Thyroid gland (tissue), 4 donors: ENCODE measurements at regions not wholly inside any gene's neighbourhood (a gene's known extent, or its start where the extent isn't known, plus 50 kb on each side); places are given as distances from the start of the nearest gene placed in this dataset.
"Not testable (repeated sequence)": the region's sequence is repeated elsewhere in the genome, so short reads cannot be mapped to it uniquely, and the experiment has no call there.

Experiments used
- DNase-seq, 2 donors: peaks; one replicate each; pipeline ENCODE4 v3.0.0-alpha.2; 2019
- H3K27ac ChIP-seq, 3 donors: fragments of 200-600 bp; sonication (generic); 1 replicate in 2 of 3; 2 replicates in 1 of 3; pipeline ENCODE4 v1.5.1; 2016 to 2019; ENCODE audit warnings: mild to moderate bottlenecking in 1 of 3, moderate library complexity in 1 of 3
- H3K27me3 ChIP-seq: fragments of 200-600 bp; sonication (generic); one replicate; pipeline ENCODE4 v1.5.1; 2019
- H3K36me3 ChIP-seq, 2 donors: fragments of 200-600 bp; sonication (generic); one replicate each; pipeline ENCODE4 v1.5.1; 2016 to 2019
- H3K4me1 ChIP-seq, 2 donors: fragments of 200-600 bp; sonication (generic); one replicate each; pipeline ENCODE4 v1.5.1; 2017 to 2019
- H3K4me3 ChIP-seq, 3 donors: fragments of 200-600 bp; sonication (generic); replicated peaks in 1 of 3; 1 replicate in 2 of 3; 2 replicates in 1 of 3; pipeline ENCODE4 v1.5.1; 2016; ENCODE audit warnings: mild to moderate bottlenecking in 1 of 3
- H3K9me3 ChIP-seq: fragments of 200-600 bp; sonication (generic); one replicate; pipeline ENCODE4 v1.5.1; 2017
- POLR2A ChIP-seq, 2 donors: fragments of 450-650 bp; IDR thresholded peaks; one replicate each; pipeline ENCODE4 v1.6.1; 2017; ENCODE audit warnings: antibody characterized with exemption in 2 of 2, mild to moderate bottlenecking in 2 of 2, moderate library complexity in 1 of 2
- WGBS, 2 donors: methylation state at CpG; one replicate each; pipeline ENCODE4 v1.1.5; 2017; 5-methylcytosine and 5-hydroxymethylcytosine counted together
- intact Hi-C: fragments of 100-400 bp; cut with DNase I; formaldehyde crosslinking; loops from one replicate; pipeline ENCODE4 v1.15.1; 2023
- TF ChIP-seq, protein P1 (sequence below), 6 experiments: fragments of 200-600 bp in 3 of 6; fragments of 450-650 bp in 3 of 6; sonication (generic) in 3 of 6; IDR thresholded peaks; one replicate each; pipeline ENCODE4 v1.5.1; 2016 to 2019; ENCODE audit warnings: antibody characterized with exemption in 6 of 6, mild to moderate bottlenecking in 2 of 6, inconsistent platforms in 1 of 6, moderate library complexity in 1 of 6

DNA sequence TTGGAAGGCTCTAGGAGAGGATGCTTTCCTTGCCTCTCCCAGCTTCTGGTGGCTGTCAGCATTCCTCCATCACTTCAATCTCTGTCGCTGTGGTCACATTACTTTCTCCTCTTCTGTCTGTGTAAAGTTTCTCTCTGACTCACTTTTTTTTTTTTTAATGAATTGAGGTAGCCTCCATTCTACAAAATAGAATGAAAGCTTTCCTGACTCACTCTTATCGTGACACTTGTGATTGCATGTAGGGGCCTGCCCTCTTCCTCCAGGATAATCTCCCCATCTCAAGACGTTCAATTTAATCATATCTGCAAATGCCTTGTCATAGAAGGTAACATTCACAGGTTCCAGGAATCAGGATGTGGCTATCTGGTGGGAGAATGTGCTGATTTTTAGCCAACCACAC is 153.5 kb upstream of the HMGA2 start:
- WGBS, 2 donors: 84 to 86% methylated on average over 3 of the region's 3 CpGs

DNA sequence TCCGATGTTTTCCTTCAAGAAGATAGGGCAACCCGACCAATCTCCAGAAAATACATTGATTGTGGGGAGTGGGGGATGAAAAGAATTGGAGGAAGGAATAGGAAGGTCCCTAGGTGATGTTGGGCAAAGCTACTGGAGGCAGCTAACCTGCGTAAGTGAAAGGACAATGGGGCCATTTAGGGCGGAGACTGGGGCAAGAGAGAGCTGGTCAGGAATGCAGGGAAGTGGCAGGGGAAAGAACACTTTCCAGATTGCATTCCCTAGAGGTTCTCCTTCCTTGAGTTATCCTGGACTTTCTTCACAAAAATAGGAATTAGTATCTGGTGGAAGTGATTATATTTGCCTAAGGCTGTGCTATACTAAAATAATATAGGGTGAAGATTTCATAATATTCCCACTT is 151.8 kb upstream of the HMGA2 start:
- TF ChIP-seq POLR2A (IDR thresholded peaks at IDR 0.05): no peak
- TF ChIP-seq, protein P1, sequence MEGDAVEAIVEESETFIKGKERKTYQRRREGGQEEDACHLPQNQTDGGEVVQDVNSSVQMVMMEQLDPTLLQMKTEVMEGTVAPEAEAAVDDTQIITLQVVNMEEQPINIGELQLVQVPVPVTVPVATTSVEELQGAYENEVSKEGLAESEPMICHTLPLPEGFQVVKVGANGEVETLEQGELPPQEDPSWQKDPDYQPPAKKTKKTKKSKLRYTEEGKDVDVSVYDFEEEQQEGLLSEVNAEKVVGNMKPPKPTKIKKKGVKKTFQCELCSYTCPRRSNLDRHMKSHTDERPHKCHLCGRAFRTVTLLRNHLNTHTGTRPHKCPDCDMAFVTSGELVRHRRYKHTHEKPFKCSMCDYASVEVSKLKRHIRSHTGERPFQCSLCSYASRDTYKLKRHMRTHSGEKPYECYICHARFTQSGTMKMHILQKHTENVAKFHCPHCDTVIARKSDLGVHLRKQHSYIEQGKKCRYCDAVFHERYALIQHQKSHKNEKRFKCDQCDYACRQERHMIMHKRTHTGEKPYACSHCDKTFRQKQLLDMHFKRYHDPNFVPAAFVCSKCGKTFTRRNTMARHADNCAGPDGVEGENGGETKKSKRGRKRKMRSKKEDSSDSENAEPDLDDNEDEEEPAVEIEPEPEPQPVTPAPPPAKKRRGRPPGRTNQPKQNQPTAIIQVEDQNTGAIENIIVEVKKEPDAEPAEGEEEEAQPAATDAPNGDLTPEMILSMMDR (IDR thresholded peaks at IDR 0.05): no peak
- Histone ChIP-seq H3K9me3 (no peaks in the 10 kb centered on the region), H3K36me3 (no peaks in the 10 kb centered on the region), H3K27ac (no peak overlapping the region), H3K27me3 (no peaks in the 10 kb centered on the region), H3K4me3 (no peak overlapping the region), H3K4me1 (peaks cover 4 to 7% of the 10 kb centered on the region in 2 donors)
- DNase-seq: no peak
- 91 to 95% methylated on average over 4 of the region's 4 CpGs for WGBS, 2 donors
- intact Hi-C loops: no loop called here

More for the DNA sequence above, 153.5 kb upstream of the HMGA2 start:
- Histone ChIP-seq H3K9me3 (no peaks in the 10 kb centered on the region), H3K4me3 (no peak overlapping the region), H3K36me3 (no peaks in the 10 kb centered on the region), H3K4me1 (peaks cover 4 to 7% of the 10 kb centered on the region in 2 donors), H3K27me3 (no peaks in the 10 kb centered on the region), H3K27ac (no peak overlapping the region)
- TF ChIP-seq, protein P1 (IDR thresholded peaks at IDR 0.05): no peak
- no peak for TF ChIP-seq POLR2A (IDR thresholded peaks at IDR 0.05)
- intact Hi-C loops: no loop called here
- DNase-seq: no peak

DNA sequence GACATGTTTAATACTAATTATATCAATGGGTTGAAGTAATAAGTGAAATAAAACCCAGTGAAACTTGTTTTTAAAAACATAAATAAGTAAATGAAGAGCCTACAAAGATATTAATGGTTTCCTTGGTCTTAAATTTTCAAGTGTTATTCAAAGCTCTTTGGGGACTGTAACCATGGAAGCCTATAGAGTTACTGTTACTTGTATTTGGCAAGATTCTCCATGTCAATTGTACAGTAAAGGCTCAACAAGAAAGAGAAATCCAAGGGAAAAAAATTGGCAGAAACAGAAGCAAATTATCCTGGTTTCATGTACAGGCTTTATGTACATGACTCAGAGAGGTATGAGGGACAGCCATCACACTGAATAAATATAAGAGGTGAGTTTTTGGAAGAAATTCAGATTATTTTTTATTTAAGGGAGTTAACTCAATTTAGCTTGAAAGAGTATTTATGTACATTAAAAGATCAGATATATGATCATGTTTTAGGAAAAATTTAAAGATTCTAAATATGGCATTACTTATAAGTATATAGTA is 151.1 kb upstream of the HMGA2 start:
- DNase-seq: no peak
- TF ChIP-seq, protein P1 (IDR thresholded peaks at IDR 0.05): no peak
- no peak for TF ChIP-seq POLR2A (IDR thresholded peaks at IDR 0.05)
- intact Hi-C loops: no loop called here
- H3K27me3 ChIP-seq: no peaks in the 10 kb centered on the region
- peaks cover 4 to 7% of the 10 kb centered on the region in 2 donors for H3K4me1 ChIP-seq
- no peak overlapping the region for H3K27ac ChIP-seq
- H3K4me3 ChIP-seq: no peak overlapping the region
- H3K9me3 ChIP-seq: no peaks in the 10 kb centered on the region
- H3K36me3 ChIP-seq: no peaks in the 10 kb centered on the region

DNA sequence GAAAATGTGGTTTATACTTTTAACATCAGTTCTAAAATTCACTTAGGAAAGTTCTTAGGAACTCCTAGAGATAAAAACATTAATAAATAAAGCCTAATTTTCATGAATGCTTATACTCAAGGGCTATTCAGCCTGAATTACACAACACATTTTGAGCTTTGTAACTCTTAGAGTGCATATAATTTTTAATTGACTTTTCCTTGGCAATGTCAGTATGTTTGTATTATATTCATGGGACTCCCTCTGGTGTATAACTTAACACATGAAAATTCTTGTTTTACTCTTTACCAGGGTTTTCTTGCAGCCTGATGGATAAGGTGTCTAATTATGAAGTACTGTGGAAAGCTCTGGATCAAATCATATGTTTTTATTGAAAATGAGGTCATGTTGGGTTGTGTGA is 150.6 kb upstream of the HMGA2 start:
- Histone ChIP-seq H3K27me3 (no peaks in the 10 kb centered on the region), H3K9me3 (no peaks in the 10 kb centered on the region), H3K4me3 (no peak overlapping the region), H3K4me1 (peaks cover 4 to 7% of the 10 kb centered on the region in 2 donors), H3K36me3 (no peaks in the 10 kb centered on the region), H3K27ac (no peak overlapping the region)
- intact Hi-C loops: no loop called here
- TF ChIP-seq POLR2A (IDR thresholded peaks at IDR 0.05): no peak
- TF ChIP-seq, protein P1 (IDR thresholded peaks at IDR 0.05): peak in 1 of 6 experiments; percentile 19
- DNase-seq: no peak

DNA sequence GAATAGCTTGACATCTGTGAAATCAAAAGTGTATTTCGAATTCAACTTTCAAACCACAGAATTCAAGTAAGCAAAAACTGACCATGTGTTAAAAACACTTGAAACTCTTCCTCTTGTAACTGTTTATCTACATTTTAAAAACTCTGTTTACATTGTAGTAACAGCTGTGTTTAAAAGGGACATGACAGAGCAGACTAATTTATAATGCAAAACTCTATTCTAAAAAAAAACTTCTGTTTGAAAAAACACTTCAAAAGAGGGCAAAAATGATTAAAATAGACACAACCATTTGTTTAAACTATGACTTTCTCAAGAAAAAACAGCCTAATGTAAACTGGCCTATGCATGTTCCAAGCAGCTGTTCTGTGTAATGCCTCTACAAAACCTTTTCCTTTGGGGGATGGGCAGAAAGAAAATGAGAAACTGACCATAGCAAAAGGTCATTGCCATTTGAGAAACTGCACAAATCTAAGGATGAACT is 149.1 kb upstream of the HMGA2 start:
- Histone ChIP-seq H3K9me3 (no peaks in the 10 kb centered on the region), H3K4me1 (peaks cover 4 to 7% of the 10 kb centered on the region in 2 donors), H3K27ac (no peak overlapping the region), H3K36me3 (no peaks in the 10 kb centered on the region), H3K27me3 (no peaks in the 10 kb centered on the region), H3K4me3 (no peak overlapping the region)
- WGBS, 2 donors: 34 to 35% methylated on average over 1 of the region's 1 CpG
- DNase-seq: no peak
- no peak for TF ChIP-seq POLR2A (IDR thresholded peaks at IDR 0.05)
- TF ChIP-seq, protein P1 (IDR thresholded peaks at IDR 0.05): no peak
- intact Hi-C loops: no loop called here

DNA sequence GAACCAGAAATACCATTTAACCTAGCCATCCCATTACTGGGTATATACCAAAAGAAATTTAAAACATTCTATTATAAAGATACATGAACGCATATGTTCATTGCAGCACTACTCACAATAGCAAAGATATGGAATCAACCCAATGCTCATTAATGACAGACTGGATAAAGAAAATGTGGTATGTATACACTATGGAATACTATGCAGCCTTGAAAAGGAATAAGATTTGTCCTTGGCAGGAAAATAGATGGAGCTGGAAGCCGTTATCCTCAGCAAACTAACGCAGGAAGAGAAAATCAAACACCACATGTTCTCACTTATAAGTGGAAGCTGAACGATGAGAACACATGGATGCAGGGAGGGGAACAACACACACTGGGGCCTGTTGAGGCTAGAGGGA is 146.1 kb upstream of the HMGA2 start:
- H3K27ac ChIP-seq, H3K4me1 ChIP-seq, H3K4me3 ChIP-seq, H3K9me3 ChIP-seq, H3K27me3 ChIP-seq, DNase-seq, intact Hi-C loops, H3K36me3 ChIP-seq: not testable (repeated sequence)
- WGBS, 2 donors: 88 to 92% methylated on average over 4 of the region's 4 CpGs
